Type B pancreatic cell (in vitro differentiated cells): ENCODE measurements at regions not wholly inside any gene's neighbourhood (a gene's known extent, or its start where the extent isn't known, plus 50 kb on each side); places are given as distances from the start of the nearest gene placed in this dataset.

Source experiments
- DNase-seq: peaks from one replicate; pipeline ENCODE4 v3.0.0; 2021; ENCODE audit warnings: mixed read lengths; ENCODE audit not compliant: unreplicated experiment; ENCODE audit errors: extremely low spot score
- H3K27ac Mint-ChIP-seq: 2 replicates; pipeline ENCODE4 v1.8.0; 2021; ENCODE audit warnings: mild to moderate bottlenecking, mixed read lengths
- H3K27me3 Mint-ChIP-seq: 2 replicates; pipeline ENCODE4 v1.8.0; 2021; ENCODE audit warnings: mixed read lengths
- H3K36me3 Mint-ChIP-seq: 2 replicates; pipeline ENCODE4 v1.8.0; 2021; ENCODE audit warnings: mixed read lengths
- H3K4me1 Mint-ChIP-seq: one replicate; pipeline ENCODE4 v1.8.0; 2021; ENCODE audit warnings: mixed read lengths; ENCODE audit not compliant: unreplicated experiment
- H3K4me3 Mint-ChIP-seq: 2 replicates; pipeline ENCODE4 v1.8.0; 2021; ENCODE audit warnings: mild to moderate bottlenecking, mixed read lengths
- H3K9me3 Mint-ChIP-seq: 2 replicates; pipeline ENCODE4 v1.8.0; 2021; ENCODE audit warnings: mixed read lengths
- TF ChIP-seq, protein P1 (sequence below): fragments of 200-600 bp; sonication (generic); conservative IDR thresholded peaks from 2 replicates; pipeline ENCODE4 v1.5.0; 2021; ENCODE audit warnings: antibody characterized with exemption, mild to moderate bottlenecking

DNA sequence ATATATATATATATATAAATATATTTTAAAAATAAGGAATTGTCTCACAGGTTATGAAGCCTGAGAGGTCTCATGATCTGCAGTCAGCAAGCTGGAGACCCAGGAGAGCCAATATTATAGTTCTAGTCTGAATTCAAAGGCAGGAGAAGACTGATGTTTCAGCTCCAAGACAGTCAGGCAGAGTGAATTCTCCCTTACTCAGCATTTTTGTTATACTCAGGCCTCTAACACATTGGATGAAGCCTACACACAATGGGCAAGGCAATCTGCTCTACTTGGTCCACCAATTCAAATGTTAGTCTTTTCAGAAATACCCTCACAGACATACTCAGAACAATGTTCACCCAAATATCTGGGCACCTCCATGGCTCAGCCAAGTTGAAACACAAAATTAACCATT is 157.2 kb downstream of the GOLIM4 start:
- Mint-ChIP-seq H3K4me1 (no peaks in the 10 kb centered on the region), H3K27me3 (no peaks in the 10 kb centered on the region), H3K27ac (no peak overlapping the region), H3K4me3 (no peak overlapping the region), H3K9me3 (no peaks in the 10 kb centered on the region), H3K36me3 (no peaks in the 10 kb centered on the region)
- TF ChIP-seq, protein P1, sequence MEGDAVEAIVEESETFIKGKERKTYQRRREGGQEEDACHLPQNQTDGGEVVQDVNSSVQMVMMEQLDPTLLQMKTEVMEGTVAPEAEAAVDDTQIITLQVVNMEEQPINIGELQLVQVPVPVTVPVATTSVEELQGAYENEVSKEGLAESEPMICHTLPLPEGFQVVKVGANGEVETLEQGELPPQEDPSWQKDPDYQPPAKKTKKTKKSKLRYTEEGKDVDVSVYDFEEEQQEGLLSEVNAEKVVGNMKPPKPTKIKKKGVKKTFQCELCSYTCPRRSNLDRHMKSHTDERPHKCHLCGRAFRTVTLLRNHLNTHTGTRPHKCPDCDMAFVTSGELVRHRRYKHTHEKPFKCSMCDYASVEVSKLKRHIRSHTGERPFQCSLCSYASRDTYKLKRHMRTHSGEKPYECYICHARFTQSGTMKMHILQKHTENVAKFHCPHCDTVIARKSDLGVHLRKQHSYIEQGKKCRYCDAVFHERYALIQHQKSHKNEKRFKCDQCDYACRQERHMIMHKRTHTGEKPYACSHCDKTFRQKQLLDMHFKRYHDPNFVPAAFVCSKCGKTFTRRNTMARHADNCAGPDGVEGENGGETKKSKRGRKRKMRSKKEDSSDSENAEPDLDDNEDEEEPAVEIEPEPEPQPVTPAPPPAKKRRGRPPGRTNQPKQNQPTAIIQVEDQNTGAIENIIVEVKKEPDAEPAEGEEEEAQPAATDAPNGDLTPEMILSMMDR = no peak
- DNase-seq = no peak

DNA sequence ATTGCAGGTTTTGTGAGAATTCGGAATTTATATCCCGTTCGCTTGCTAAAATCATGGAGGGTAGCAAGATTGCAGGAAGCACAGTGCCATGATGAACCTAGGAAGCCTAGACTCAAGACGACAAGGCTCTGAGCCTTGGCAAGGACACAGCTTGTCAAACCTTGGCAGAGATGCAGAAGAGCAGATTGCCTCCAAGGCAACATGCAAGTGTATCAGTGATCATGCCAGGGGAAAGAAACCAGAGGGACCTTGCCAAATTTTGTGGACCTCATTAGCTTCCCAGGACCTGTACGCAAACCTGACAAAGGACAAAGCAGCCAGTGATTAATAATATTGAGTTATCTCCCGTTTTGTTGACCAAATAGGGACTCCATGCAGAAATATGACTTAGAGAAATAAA is 159.7 kb downstream of the GOLIM4 start:
- Mint-ChIP-seq H3K4me3 (no peak overlapping the region), H3K27ac (no peak overlapping the region), H3K27me3 (no peaks in the 10 kb centered on the region), H3K36me3 (no peaks in the 10 kb centered on the region), H3K9me3 (no peaks in the 10 kb centered on the region), H3K4me1 (no peaks in the 10 kb centered on the region)
- no peak for DNase-seq
- TF ChIP-seq, protein P1 = no peak

DNA sequence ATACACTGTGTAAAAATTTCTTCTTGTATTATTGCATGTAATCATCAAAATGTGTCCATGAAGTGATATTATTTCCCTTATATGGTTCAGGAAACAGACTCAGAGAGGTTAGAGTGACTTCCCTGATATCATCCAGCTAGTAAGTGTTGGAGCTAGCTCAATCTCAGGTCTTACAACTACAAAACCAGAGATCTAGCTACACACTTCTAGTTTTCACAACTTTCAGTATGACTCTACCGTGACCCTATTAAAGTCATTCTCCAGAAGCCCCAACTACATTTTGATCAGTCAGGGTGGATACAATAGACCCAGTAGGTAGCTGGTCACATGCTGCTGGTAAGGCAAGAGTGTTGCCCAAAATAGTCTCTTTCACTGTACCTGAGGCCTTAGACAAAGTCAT is 165.3 kb downstream of the GOLIM4 start:
- H3K27ac Mint-ChIP-seq = no peak overlapping the region
- H3K4me3 Mint-ChIP-seq = no peak overlapping the region
- no peaks in the 10 kb centered on the region for H3K36me3 Mint-ChIP-seq
- H3K27me3 Mint-ChIP-seq = no peaks in the 10 kb centered on the region
- DNase-seq = no peak
- TF ChIP-seq, protein P1 = no peak
- H3K4me1 Mint-ChIP-seq = no peaks in the 10 kb centered on the region
- H3K9me3 Mint-ChIP-seq = no peaks in the 10 kb centered on the region

DNA sequence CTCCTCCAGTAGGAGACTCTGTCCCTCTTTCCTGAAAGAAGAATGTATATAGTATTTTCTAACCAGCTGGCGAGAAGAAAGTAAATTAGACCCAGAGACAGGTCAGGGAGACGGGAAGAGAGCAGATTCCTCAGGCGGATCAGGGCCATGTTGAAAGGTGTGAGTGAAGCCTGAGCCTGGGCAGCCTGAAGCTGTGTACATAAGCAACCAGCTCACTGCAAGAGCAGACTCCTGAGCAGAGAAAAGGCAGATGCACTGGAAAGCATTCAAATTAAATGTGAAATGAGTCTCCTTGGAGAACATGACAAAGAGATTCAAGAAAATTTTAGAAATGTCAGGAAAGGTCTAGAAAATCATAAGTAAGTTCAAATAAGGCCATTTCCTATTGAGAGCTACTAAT is 165.8 kb downstream of the GOLIM4 start:
- H3K9me3 Mint-ChIP-seq = no peaks in the 10 kb centered on the region
- no peaks in the 10 kb centered on the region for H3K4me1 Mint-ChIP-seq
- TF ChIP-seq, protein P1 = no peak
- H3K36me3 Mint-ChIP-seq = no peaks in the 10 kb centered on the region
- DNase-seq = no peak
- H3K4me3 Mint-ChIP-seq = no peak overlapping the region
- H3K27ac Mint-ChIP-seq = no peak overlapping the region
- no peaks in the 10 kb centered on the region for H3K27me3 Mint-ChIP-seq

DNA sequence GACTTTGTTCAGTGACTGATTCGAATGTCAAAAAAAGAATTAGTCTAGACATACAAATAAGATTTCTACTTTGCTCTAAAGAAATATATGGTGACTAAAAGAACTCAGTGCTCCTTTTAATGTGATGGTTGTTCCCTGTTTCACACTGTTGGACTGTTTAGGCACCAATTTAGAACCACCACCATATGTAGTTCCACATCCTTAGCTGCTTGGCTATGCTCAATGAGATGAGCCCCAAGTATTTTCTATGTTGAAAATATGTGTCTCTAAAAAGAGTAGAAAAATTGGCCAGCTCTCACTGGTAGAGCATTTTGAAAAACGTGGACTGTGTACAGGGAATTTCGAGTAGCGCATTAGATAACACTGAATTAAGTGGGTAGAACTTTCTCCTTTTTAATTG is 167.3 kb downstream of the GOLIM4 start:
- no peak for DNase-seq
- Mint-ChIP-seq H3K4me1 (no peaks in the 10 kb centered on the region), H3K27ac (no peak overlapping the region), H3K36me3 (no peaks in the 10 kb centered on the region), H3K27me3 (no peaks in the 10 kb centered on the region), H3K4me3 (no peak overlapping the region), H3K9me3 (no peaks in the 10 kb centered on the region)
- TF ChIP-seq, protein P1 = no peak

DNA sequence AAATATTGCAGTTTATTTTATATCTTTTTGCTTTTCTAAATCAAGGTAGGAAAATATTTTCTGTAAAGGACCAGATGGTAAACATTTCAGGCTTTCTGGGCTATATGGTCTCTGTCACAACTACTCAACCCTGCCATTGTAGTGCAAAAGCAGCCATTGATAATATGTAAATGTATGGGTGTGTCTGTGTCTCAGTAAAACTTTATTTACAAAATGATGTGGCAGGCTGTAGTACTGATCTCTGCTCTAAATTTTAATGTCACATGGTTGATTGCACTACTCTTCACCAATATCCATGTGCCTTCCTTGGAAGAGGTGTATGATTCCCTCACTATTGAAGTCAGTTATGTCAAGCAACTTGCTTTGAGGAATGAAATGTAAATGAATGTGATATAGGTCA is 175.0 kb downstream of the GOLIM4 start:
- no peak for DNase-seq
- Mint-ChIP-seq H3K4me3 (no peak overlapping the region), H3K27ac (no peak overlapping the region)

More for the DNA sequence above, 175.0 kb downstream of the GOLIM4 start:
- no peaks in the 10 kb centered on the region for H3K27me3 Mint-ChIP-seq
- H3K36me3 Mint-ChIP-seq = no peaks in the 10 kb centered on the region
- peaks cover 11% of the 10 kb centered on the region for H3K4me1 Mint-ChIP-seq
- TF ChIP-seq, protein P1 = no peak
- H3K9me3 Mint-ChIP-seq = no peaks in the 10 kb centered on the region
